ENCODE measurements at regions not wholly inside any gene's neighbourhood (a gene's known extent, or its start where the extent isn't known, plus 50 kb on each side); places are given as distances from the start of the nearest gene placed in this dataset.
"Not testable (repeated sequence)": the region's sequence is repeated elsewhere in the genome, so short reads cannot be mapped to it uniquely, and the experiment has no call there.

- TF ChIP-seq, protein P1, sequence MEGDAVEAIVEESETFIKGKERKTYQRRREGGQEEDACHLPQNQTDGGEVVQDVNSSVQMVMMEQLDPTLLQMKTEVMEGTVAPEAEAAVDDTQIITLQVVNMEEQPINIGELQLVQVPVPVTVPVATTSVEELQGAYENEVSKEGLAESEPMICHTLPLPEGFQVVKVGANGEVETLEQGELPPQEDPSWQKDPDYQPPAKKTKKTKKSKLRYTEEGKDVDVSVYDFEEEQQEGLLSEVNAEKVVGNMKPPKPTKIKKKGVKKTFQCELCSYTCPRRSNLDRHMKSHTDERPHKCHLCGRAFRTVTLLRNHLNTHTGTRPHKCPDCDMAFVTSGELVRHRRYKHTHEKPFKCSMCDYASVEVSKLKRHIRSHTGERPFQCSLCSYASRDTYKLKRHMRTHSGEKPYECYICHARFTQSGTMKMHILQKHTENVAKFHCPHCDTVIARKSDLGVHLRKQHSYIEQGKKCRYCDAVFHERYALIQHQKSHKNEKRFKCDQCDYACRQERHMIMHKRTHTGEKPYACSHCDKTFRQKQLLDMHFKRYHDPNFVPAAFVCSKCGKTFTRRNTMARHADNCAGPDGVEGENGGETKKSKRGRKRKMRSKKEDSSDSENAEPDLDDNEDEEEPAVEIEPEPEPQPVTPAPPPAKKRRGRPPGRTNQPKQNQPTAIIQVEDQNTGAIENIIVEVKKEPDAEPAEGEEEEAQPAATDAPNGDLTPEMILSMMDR (IDR thresholded peaks at IDR 0.05; ENCODE audit: insufficient read depth, low read length, poor library complexity, severe bottlenecking), result not testable (repeated sequence)
- not testable (repeated sequence) for TF ChIP-seq EZH2phosphoT487 (conservative IDR thresholded peaks at IDR 0.05; ENCODE audit: low read length)
These were observed 435.3 kb downstream of the RMST start for GRCh38 chr12:97897881-97898280.
